ENCODE measurements at regions not wholly inside any gene's neighbourhood (a gene's known extent, or its start where the extent isn't known, plus 50 kb on each side); places are given as distances from the start of the nearest gene placed in this dataset.
A peak's percentile ranks its signal among the peaks of the same experiment; 100 is the strongest.
"Not testable (repeated sequence)": the region's sequence is repeated elsewhere in the genome, so short reads cannot be mapped to it uniquely, and the experiment has no call there.

- DNase-seq, result no peak
Measured at GRCh38 chr18:60003610-60004185, 103.9 kb downstream of the PMAIP1 start.

GRCh38 chr18:59996370-59996966 lies 96.7 kb downstream of the PMAIP1 start:
- DNase-seq, result peak; percentile 58

DNA sequence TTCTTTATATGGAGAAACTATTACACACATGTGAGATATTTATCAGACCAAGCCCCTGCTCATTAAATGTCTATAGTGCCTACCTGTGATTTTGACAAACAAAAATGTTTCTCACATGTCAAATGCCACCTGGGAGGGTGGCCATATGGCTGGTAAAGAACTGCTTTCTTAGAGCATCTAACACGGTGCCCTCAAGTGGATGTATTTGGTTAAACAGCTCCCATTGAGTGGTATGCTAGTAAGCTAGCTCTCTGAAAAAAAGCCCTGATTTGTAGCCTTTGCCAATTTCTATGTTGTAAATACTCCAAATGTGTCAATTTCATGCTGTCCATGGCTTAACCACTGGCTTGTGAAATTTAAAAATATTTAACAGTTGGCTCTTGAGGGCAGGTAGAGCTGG lies 94.6 kb downstream of the PMAIP1 start:
- DNase-seq, result peak; percentile 74

- DNase-seq, result no peak
Measured at GRCh38 chr18:59993560-59993959, 93.8 kb downstream of the PMAIP1 start.

- no peak for DNase-seq
Measured at GRCh38 chr18:59990121-59990823, 90.5 kb downstream of the PMAIP1 start.

DNA sequence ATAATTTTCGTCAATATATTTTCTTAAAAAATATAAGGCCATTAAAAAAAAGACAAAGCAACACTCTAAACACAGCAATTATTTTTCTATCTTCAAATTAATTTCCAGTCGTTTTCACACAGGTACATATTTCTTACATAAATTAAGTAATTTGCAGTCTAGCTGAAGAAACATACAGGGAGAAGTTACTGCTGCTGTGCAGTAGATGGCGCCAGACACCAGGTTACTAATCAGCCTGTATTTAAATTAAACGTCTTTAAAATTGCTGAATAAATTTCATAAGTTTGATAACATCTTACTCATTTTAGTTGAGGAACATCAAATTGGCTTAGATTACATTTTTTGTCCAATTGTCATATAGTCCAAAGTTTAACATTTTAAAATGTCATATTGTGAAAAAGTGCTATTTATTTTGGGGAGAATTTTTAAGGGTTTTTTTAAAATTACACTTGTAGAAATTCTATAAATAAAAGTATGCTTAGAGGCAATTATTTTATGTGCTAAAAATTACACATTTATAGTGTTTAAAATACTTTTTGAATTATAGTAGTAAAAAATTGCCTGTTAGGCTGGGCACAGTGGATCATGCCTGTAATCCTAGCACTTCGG lies 88.4 kb downstream of the PMAIP1 start:
- DNase-seq, result peak; percentile 30

DNA sequence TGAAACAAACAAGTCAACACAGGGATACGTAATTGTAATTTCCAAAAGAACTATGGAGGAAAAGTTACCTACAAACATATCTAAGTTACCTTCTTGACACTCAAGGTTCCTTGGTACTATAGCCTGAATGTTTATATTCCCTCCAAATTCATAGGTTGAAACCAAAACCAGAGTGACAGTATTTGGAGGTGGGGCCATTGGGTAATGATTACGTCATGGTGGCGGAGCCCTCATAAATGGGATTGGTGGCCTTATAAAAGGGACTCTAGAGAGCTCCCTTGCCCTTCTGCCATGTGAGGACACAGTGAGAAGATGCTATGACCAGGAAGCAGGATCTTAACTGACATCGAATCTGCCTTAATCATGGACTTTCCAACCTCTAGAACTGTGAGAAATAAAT lies 87.3 kb downstream of the PMAIP1 start:
- DNase-seq, result no peak

- peak; percentile 8 for DNase-seq
Measured at GRCh38 chr18:59986139-59986538, 86.3 kb downstream of the PMAIP1 start.

- no peak for DNase-seq
Measured at GRCh38 chr18:59985289-59985688, 85.5 kb downstream of the PMAIP1 start.

DNA sequence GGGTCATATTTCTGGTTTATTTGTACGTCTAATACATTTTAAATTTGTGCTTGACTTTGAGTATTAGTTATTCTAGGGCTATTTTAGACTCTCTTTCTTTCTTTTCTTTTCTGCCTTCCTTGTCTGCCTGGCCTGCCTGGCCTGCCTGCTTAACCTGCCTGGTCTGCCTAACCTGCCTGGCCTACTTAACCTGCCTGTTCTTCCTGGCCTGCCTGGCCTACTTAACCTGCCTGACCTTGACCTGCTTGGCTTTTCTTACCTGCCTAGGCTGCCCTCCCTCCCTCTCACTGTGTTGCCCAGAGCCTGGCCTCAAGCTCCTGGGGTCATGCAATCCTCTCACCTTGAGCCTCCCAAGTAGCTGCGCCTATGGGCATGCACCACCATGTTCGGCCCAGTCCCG lies 83.7 kb downstream of the PMAIP1 start:
- DNase-seq, result no peak

DNA sequence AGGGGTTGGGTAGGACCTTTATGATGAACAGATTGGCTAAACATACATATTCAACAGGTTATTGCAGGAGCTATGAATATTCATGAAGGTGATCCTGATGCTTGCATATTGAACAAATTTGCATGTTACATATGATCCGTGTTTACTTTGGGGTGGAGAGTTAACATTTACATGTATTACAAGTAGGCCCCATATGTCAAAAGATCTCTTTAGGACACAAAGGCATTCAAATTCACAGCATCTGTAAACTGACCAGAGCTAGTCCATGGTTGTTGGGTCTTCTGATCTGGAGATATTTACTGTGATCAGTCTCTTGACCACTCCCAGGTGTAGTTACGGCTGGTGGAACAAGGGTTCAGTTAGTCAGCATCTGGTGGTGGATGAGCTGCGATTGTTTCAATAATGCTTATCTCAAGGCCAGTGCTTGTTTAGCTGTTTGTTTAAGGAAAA lies 80.4 kb downstream of the PMAIP1 start:
- DNase-seq, result no peak

GRCh38 chr18:59971871-59972428 lies 72.2 kb downstream of the PMAIP1 start:
- no peak for DNase-seq

DNA sequence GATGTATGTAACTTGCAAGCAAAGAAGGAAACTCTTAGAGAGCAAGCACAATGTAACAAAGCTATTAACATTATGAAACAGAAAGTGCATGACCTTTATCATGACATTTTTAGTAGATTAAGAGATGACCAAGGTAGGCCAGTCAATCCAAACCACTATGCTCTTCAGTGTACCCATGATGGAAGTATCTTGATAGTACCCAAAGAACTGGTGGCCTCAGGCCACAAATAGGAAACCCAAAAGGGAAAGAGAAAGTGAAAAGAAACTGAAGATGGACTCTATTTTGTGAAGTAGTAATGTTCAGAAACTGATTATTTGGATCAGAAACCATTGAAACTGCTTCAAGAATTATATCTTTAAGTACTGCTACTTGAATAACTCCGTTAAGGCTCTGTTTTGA lies 71.3 kb downstream of the PMAIP1 start:
- DNase-seq, result not testable (repeated sequence)

- not testable (repeated sequence) for DNase-seq
Measured at GRCh38 chr18:59969477-59970028, 69.8 kb downstream of the PMAIP1 start.

DNA sequence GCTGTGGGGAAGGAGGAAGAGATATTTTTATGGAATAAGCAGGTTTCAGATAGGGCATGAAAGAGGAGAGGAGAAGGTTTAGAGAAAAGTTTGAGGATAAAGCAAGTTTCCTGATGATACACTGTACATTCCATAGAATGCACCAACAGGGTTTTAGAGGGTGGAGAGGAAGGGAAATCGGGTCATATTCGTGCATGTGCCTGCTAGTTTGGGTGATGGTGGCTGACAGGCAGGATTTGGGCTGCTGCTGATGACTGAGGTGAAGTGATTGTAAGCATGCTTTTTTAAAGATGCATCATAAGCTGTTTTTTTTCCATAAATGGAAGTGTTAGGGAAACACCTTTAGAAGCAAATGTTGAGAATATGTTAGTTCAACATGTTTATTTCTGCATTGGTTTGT lies 68.8 kb downstream of the PMAIP1 start:
- DNase-seq, result no peak

DNA sequence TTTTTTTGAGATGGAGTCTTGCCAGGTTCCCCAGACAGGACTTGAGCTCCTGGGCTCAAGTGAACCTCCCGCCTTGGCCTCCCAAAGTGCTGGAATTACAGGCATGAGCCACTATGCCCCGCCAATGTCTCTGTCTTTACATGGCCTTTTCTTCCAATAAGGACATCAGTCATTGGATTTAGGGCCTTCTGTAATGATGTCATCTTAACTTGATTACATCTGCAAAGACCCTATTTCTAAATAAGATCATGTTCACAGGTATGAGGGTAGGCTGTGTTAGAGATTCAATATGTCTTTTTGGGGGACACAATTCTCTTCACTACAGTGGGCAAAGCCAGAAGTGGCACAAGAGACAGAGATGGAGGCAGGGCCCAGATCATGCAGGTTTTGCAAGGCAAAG lies 68.1 kb downstream of the PMAIP1 start:
- DNase-seq, result no peak

DNA sequence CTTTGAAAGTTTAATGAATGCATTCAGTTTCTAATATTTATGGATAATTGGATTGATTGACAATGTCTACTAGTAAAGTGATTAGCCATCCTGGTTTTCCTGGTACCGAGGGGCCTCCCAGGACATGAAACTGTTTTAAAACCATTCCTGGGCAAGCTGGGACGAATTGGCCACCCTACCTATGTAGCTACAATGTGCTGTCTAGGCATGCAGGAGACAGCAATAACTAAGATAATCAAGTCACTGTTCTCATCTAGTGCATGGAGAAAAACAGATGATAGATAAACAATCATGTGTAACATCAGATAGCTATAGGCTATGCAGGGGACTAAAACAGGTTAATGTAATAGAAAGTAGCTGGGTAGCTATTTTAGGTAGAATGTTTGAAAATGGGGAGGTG lies 67.1 kb downstream of the PMAIP1 start:
- no peak for DNase-seq

DNA sequence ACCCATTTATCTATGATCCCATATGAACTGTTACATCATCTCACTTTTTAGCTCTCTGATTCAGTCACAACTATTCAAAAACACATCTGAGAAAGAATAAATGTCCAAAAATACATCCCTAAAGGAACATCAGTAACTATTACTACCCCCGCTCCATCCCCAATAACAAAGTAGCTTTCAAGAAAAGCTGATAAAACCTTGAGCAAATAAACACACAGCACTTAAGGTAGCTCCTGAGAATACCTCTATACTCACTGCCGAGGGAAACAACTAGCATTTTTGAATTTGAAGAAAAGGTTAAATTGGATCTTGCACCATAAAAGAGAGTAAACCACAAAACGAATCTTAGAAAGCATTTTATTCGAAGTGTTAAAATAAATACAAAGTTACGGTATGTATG lies 63.4 kb downstream of the PMAIP1 start:
- no peak for DNase-seq

DNA sequence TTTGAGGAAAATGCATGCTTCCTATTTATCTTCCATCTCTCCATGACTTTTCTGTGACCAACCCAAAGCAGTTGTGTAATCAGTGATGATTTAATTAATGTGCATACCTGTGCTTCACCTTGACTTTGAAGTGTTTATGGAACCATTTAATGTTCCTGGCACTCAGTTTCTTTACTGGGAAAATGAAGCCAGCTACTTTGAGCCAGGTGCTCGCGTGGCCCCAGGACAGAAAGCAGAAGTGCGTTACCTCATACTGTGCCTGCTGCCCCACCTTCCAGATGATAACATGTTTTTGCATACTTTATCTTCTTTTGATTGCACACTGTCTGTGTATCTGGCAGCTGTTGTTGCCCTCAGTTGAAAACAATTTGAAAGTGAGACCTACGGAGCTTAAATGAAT lies 61.3 kb downstream of the PMAIP1 start:
- peak; percentile 56 for DNase-seq

GRCh38 chr18:59960272-59960671 lies 60.5 kb downstream of the PMAIP1 start:
- DNase-seq, result no peak

DNA sequence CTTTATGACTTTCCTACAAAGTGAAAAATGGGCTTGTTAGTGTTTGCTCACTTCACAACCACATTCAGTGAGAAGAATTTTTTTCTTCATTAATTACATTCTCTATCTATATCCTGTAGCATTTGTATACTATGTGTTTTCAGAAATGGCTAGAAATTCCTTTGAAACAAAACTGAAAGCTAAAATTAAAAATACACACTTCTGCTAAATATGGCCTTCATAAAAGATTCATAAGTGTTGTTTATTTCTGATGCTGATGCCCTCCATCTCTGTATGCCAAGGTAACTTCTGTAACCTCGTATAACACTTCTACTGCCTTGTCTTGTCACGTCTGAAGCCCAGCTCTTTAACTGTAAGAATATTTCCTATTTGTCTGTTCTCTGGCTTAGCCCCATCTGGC lies 59.8 kb downstream of the PMAIP1 start:
- DNase-seq, result no peak

GRCh38 chr18:59959073-59959472 lies 59.3 kb downstream of the PMAIP1 start:
- no peak for DNase-seq

GRCh38 chr18:59957957-59958356 lies 58.2 kb downstream of the PMAIP1 start:
- DNase-seq, result peak; percentile 97
